Activated CD8-positive, alpha-beta T cell treated with anti-CD3 and anti-CD28 coated beads for 36 hours (primary cell): ENCODE measurements at regions not wholly inside any gene's neighbourhood (a gene's known extent, or its start where the extent isn't known, plus 50 kb on each side); places are given as distances from the start of the nearest gene placed in this dataset.

Experiments
- ATAC-seq: fragments of 200-7000 bp; cut with Tn5 transposase; one replicate; pipeline ENCODE4 v1.10.0; 2021; ENCODE audit warnings: mild to moderate bottlenecking, moderate library complexity
- CTCF ChIA-PET: fragments of 350-600 bp; sonication (Branson Sonifier 250); formaldehyde crosslinking; loops from one replicate; lab custom pipeline; 2021; ENCODE audit warnings: antibody characterized with exemption; lab: Charles Lee
- POLR2A ChIA-PET: fragments of 350-600 bp; sonication (Branson Sonifier 250); formaldehyde crosslinking; loops from one replicate; lab custom pipeline; 2021; ENCODE audit warnings: antibody characterized with exemption; lab: Charles Lee
- DNase-seq: peaks from one replicate; pipeline ENCODE4 v3.0.0-alpha.2; 2020
- H3K27ac Mint-ChIP-seq: one replicate; pipeline ENCODE4 v1.8.0; 2021; ENCODE audit warnings: mild to moderate bottlenecking, mixed read lengths
- H3K27me3 Mint-ChIP-seq: one replicate; pipeline ENCODE4 v1.8.0; 2021; ENCODE audit warnings: mixed read lengths
- H3K36me3 Mint-ChIP-seq: one replicate; pipeline ENCODE4 v1.8.0; 2021; ENCODE audit warnings: low read depth, mixed read lengths
- H3K4me1 Mint-ChIP-seq: one replicate; pipeline ENCODE4 v1.8.0; 2021; ENCODE audit warnings: low read depth, mixed read lengths
- H3K4me3 Mint-ChIP-seq: one replicate; pipeline ENCODE4 v1.8.0; 2021; ENCODE audit warnings: mild to moderate bottlenecking, moderate library complexity, mixed read lengths
- H3K9me3 Mint-ChIP-seq: one replicate; pipeline ENCODE4 v1.8.0; 2021; ENCODE audit warnings: mixed read lengths
- CTCF ChIP-seq: fragments of 200-600 bp; IDR thresholded peaks from one replicate; pipeline ENCODE4 v1.8.0; 2022; ENCODE audit warnings: antibody characterized with exemption, mild to moderate bottlenecking
- intact Hi-C: fragments of 100-400 bp; cut with micrococcal nuclease; formaldehyde crosslinking; loops from one replicate; pipeline ENCODE4 v1.10.0; 2022

DNA sequence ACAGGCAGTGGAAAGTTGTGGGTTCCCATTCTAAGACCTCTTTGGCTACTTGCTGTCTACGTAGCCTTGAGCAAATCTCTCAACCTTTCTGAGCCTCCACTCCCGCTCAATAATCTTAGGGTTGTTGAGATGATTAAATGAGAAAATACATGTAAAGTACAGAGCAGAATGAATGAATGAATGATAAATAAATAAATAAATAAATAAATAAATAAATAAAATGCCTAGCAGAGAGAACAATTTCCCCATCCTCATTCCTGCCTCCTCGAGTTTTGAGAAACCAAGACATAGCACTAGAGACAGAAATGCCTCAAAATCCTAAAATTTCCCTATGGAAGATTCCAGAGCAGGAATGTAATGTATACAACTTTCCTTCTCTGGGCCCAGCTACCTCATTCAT is 128.3 kb upstream of the RAD23B start:
- Mint-ChIP-seq H3K4me1 (no peaks in the 10 kb centered on the region), H3K27me3 (peaks cover 11% of the 10 kb centered on the region), H3K4me3 (no peak overlapping the region), H3K27ac (no peak overlapping the region), H3K36me3 (no peaks in the 10 kb centered on the region), H3K9me3 (no peaks in the 10 kb centered on the region)
- no peak for DNase-seq
- TF ChIP-seq CTCF, result no peak
- CTCF ChIA-PET, result no interaction called here
- intact Hi-C loops, result no loop called here
- POLR2A ChIA-PET, result no interaction called here
- no peak for ATAC-seq

DNA sequence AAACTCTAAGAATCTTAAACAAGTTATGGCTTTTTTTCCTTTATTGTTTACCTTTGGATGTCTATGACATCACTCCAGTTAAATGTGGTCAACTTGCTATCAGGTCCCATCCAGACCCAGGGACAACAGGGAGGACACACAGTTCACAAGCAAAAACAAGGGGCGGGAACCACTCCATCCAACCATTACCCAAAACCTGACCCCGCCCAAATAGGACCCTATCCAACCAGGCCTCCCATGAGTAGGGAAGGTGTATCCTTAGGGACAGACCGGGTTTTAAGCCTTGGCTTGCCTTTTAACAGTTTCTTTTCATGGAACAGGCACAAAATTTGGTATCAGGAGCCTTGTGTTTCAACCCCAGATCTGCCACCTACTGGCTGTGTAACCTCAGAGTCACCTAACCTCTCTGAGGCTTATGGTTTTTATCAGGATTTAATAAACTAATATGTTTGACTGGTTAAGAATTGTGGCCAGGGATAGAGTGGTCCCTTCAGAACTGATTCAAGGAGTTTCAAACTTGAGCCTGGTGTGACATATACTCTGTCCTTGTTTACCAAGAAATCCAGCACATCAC is 127.7 kb upstream of the RAD23B start:
- ATAC-seq (no peak), DNase-seq (no peak)
- TF ChIP-seq CTCF, result no peak
- Mint-ChIP-seq H3K36me3 (no peaks in the 10 kb centered on the region), H3K9me3 (no peaks in the 10 kb centered on the region), H3K4me1 (no peaks in the 10 kb centered on the region), H3K27me3 (peaks cover 8% of the 10 kb centered on the region), H3K27ac (no peak overlapping the region), H3K4me3 (no peak overlapping the region)
- intact Hi-C loops, result no loop called here
- ChIA-PET CTCF (no interaction called here), POLR2A (no interaction called here)

- TF ChIP-seq CTCF, result peak; percentile 24
- intact Hi-C loops, result no loop called here
- DNase-seq (peak; percentile 14), ATAC-seq (peak; percentile 30)
- H3K9me3 Mint-ChIP-seq, result no peaks in the 10 kb centered on the region
- no peak overlapping the region for H3K27ac Mint-ChIP-seq
- ChIA-PET CTCF (interaction anchor here (1.1 to 2.4 kb wide), 2 partner anchors 183 to 267 kb away, joined by 5 to 6 read pairs; no protein-coding TSS in a partner anchor), POLR2A (interaction anchor here (0.6 kb wide), 1 partner anchor 1382 kb away, joined by 3 read pairs; no protein-coding TSS in a partner anchor)
- H3K4me3 Mint-ChIP-seq, result no peak overlapping the region
- H3K4me1 Mint-ChIP-seq, result no peaks in the 10 kb centered on the region
- no peaks in the 10 kb centered on the region for H3K36me3 Mint-ChIP-seq
- peaks cover 8% of the 10 kb centered on the region for H3K27me3 Mint-ChIP-seq
Measured at GRCh38 chr9:107158321-107158720, 124.8 kb upstream of the RAD23B start.

GRCh38 chr9:107161338-107161737 is 121.7 kb upstream of the RAD23B start:
- Mint-ChIP-seq H3K27me3 (peaks cover 13% of the 10 kb centered on the region), H3K9me3 (no peaks in the 10 kb centered on the region), H3K27ac (no peak overlapping the region), H3K4me3 (no peak overlapping the region), H3K4me1 (no peaks in the 10 kb centered on the region), H3K36me3 (no peaks in the 10 kb centered on the region)
- ATAC-seq (no peak), DNase-seq (no peak)
- intact Hi-C loops, result no loop called here
- POLR2A ChIA-PET, result no interaction called here
- CTCF ChIA-PET, result interaction anchor here (1.3 kb wide), 1 partner anchor 13 kb away, joined by 3 read pairs; no protein-coding TSS in a partner anchor
- no peak for TF ChIP-seq CTCF

DNA sequence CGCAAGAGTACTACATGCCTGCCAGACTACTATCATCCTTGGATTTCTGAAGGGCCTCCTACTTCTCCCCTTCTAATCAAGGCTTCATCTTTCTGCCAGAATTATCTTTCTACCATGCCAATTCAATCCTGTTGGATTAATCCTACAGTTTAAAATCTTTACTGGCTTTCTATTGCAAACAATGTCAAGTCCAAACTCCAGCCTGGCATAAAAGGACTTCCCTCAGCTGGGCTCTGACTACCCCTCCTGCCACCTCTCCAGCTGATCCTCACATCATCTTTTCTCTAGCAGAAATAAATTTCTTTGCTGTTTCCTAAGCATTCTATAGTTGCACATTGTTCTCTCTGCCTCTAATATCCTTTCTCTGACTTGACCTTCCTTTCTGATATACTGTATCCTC is 119.7 kb upstream of the RAD23B start:
- Mint-ChIP-seq H3K27ac (no peak overlapping the region), H3K4me3 (no peak overlapping the region), H3K27me3 (peaks cover 6% of the 10 kb centered on the region), H3K4me1 (no peaks in the 10 kb centered on the region), H3K36me3 (no peaks in the 10 kb centered on the region), H3K9me3 (no peaks in the 10 kb centered on the region)
- no peak for TF ChIP-seq CTCF
- ChIA-PET POLR2A (no interaction called here), CTCF (interaction anchor here (1.3 to 1.7 kb wide), 2 partner anchors 9 to 26 kb away, joined by 3 to 4 read pairs; no protein-coding TSS in a partner anchor)
- intact Hi-C loops, result no loop called here
- DNase-seq (no peak), ATAC-seq (no peak)
